Activated CD4-positive, alpha-beta T cell treated with anti-CD3 and anti-CD28 coated beads, Interleukin-10, Interleukin-2, amounts not matched to agents 100 ng/mL and 50 ng/mL, durations not matched to agents 16 hours and 8 hours (primary cell): ENCODE measurements at regions not wholly inside any gene's neighbourhood (a gene's known extent, or its start where the extent isn't known, plus 50 kb on each side); places are given as distances from the start of the nearest gene placed in this dataset.

Source experiments
- DNase-seq: peaks from one replicate; pipeline ENCODE4 v3.0.0-alpha.2; 2020

DNA sequence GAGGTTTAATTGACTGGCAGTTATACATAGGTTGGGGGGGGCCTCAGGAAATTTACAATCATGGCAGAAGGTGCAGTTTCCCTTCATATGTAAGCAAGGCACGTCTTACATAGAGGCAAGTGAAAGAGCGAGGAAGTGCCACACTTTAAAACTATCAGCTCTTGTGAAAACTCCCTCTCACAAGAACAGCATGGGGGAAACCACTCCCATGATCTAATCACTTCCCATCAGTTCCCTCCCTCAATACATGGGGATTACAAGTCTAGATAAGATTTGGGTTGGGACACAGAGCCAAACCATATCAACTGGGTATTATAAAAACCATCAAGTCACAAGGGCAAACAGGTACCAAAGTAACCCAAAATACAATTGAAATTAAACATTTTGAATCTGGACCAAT, 182.0 kb upstream of the FAT4 start:
- DNase-seq: no peak

DNA sequence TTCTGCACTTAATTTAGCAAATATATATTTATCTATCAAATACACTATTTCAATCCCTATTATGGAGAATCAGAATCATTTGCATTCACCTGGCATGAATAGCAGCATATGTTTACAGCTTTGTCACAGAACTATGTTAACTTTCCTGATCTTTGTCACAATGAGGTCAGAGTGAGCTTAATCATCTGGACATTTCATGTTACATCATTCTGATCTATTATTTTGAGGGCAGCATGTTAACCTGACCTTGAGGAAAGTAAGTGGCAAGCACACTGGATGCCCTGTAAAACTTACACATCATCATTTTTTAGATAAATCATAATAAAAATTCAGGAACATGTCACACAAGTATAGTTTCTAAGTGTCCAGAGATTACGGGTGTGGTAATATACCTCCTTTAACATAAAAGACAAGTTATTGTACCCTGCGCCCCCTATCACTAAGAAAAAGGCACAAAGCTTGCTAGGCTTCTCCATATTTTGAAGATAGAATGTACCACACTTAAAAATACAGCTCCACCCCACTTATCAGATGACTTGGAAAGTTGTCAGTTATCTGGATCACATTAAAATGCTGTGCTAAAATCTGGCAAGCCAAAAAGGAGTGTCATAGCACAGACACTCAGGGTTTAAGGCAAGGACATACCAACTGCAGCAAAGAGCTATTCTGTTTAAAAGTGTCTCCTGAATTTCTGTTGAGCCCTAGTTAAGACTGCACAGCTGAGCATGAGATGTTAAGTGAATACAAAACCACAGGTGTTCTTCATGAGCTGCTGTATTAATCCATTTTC, 182.7 kb upstream of the FAT4 start:
- DNase-seq: no peak

DNA sequence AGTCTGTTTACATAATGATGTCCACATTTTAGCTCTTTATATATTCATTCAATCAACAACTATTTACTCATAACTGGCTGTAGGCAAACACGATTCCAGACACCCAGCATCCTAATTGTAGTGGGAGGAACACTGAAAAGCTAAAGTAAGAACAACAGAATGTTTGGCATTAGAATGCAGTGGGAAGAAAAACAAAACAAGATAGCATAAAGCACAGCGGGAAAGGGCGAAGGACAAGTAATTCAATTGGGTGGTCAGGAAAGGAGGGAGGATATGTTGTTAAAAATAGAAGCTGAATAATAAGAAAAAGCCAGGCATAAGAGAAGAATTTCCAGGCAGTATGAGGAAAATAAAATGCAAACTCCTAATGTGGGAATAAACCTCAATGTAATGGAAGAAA, 189.5 kb upstream of the FAT4 start:
- DNase-seq: no peak

DNA sequence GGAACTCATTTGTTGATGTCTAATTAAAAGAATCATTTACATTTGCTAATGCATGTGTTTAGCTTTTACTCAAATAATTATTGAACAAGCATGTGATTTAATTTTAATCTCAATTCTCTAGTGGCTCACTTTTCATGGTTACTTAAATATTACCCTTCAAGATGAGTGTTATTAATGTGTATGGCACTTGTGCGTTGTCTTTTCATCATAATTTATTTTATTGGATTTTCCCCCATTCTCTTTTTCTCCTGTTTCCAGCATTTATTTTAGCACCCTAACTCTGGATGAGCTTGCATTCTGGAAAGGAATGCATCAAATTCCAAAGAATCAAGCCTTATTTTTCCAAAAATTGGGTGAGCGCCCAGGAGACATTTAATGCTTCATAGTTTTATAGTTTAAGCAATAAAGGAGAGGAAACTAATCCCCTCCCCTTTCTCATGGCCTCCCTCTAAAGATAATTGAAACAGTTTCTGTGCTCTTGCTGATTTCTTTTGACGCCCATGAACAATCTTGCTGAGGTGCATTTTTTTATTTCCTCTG, 191.1 kb upstream of the FAT4 start:
- DNase-seq: no peak

DNA sequence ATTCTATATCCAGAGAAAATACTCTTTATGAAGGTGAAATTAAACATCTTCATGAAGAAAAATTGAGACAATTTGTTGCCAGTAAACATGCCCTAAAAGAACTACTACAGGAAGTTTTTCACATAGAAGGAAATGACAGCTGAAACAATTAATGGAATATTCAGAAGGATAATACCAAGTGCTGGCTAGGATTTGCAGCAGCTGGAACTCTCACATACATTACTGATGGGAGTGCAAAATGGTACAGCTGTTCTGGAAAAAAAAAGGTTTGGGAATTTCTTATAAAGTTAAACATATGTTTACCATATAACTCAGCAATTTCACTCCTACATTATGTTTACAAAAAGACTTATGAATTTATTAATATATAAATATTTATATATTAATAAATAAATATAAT, 193.2 kb upstream of the FAT4 start:
- DNase-seq: no peak

DNA sequence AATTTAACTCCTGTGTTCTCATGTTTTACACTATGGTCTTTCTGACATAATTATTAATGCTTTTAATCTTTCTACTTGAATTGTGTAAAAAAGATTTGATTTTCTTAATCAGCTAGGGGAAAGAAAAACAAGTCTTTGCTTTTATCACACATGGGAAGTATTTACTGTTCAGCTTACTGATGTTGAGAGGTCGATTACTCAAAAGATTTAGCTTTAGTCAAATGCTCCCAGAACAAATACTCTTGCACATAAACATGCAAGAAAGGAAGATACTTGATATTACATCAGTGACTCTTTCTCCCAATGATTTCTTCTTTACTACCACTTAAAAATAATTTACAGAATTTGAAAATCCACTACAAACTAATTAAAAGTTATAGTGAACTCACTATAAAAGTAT, 198.3 kb upstream of the FAT4 start:
- DNase-seq: no peak

DNA sequence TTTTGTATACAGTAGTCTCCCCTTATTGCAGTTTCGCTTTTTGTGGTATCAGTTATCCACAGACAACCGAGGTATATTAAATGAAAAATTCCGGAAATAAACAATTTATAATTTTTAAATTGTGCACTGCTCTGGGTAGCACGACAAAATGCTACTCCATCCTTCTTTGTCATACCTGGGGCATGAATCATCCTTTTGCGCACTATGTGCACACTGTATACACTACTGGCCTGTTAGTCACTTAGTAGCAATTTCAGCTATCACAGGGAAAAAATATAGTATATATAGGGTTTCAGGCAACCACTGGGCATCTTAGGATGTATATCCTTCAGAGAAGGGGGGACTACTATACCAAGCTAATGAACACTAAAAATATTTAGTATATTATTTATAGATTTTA, 198.8 kb upstream of the FAT4 start:
- no peak for DNase-seq

DNA sequence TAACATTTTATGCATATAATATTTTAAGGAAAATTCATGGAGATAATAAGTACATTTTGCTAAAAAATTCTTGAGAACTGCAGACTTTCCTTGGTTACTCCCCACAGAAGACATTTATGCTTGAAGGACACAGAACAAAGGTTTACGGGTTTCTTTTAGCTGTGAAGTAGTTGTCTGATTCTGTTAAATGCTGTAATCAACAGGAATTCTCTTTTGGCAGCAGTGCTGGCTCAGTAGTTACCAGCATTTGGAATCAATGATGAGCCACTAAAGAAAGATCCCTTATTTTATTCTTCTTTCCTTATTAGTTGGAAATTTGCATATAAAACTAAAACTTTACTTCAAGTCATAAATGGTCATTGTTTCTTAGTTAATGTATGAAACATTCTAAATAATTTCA, 199.3 kb upstream of the FAT4 start:
- DNase-seq: no peak

DNA sequence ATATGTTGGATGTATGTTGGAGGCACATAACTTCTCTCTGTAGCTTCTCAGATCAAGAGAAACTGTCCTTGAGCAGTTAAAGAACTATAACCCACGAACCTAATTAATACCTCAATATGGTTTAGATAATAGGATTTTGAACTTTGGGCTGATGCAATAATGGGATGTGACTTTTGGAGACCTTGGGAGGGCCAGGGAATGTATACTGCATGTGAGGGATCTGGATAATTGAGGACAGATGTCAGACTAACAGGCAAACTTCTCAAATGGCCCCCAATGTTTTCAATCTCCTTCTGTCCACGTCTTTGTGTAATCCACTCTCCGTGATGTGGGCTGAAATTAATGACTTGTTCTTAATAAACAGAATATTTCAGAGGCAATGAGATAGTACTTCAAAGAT, 202.2 kb upstream of the FAT4 start:
- DNase-seq: no peak

DNA sequence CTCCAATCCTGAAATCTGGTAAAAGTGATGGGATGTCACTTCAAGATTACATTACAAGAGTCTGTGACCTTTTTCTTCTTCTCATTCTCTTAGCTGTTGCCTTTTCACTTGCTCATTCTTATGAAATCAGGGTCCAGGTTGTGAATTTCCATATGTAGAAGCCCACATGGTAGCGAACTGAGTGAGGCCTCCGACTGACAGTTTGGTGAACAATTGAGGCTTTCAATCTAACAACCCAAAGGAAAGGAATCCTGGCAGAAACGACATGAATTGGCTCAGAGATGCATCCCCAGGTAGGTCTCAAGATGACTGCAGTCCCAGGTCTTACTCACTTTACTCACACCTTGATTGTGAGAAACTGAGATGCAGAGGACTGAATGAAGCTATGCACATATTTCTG, 203.4 kb upstream of the FAT4 start:
- no peak for DNase-seq

DNA sequence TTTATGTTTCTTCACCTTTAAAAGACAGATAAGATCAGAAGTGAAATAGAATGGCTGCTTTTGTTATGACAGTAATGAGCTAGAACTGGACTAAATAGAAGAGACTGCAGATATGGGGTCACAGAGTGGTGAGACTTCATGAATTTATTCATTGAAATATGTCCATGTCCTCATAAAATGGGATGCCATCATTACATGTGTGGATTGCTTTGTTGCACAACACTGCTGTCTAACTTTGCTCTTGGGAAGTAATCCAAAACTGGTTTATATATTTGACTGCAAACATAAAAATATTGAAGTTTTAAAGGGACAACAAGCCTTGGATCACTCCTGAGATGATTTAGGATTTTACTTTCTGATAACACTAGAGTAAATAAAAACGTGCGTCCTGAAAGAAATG, 209.2 kb upstream of the FAT4 start:
- DNase-seq: no peak

DNA sequence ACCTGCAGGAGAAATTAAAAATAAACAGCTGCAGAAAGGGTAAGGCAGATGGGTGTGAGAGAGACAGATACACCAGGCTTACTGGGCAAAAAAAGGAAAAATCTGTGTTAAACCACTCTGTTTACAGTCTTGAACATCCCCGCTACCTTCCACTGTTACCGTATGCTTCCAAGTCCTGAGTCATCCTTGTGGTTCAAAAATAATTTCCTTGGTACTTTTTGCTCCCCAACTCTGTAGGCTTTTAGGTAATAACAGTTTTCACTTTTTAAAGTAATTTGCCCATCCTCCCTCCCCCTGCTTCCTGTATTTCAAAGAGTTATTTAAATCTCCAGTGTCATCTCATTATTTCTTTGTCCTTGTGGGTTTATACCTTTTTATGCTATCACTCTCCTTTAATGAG, 210.1 kb upstream of the FAT4 start:
- no peak for DNase-seq

DNA sequence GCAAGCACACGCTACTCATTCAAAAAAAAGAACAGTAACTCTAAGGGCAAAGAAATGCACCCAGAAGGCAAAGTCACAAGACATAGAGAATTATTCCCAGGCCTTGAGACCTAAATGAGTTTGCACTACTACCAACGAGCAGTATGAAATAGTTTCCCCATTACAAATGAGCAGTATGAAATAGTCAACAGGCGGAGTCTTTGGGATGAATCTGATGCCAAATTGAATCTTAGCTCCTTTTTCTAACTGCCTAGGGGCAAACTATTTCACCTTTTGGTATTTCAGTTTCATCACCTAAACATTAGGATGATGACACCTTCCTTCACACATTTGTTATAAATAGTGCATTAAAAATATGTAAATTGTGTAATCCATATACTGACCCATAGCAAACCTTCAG, 213.0 kb upstream of the FAT4 start:
- DNase-seq: no peak

DNA sequence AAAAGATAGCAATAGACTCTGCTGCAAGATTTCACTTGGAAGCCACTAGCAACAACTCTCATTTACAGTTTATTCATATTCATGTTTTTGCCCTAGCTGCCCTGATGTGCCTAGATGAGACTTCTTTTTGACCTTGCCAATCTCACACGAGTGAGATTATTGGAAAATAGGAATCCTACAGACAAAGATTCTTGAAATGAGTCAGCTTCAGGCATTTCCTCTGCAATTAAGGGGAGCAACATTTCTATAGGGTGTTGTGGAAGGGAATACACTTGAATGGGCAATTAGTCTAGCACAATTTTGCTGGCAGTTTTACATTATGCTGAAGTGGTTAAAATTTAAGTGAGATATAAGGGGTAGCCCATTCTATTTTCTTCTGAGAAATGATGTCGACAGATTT, 217.0 kb upstream of the FAT4 start:
- no peak for DNase-seq

DNA sequence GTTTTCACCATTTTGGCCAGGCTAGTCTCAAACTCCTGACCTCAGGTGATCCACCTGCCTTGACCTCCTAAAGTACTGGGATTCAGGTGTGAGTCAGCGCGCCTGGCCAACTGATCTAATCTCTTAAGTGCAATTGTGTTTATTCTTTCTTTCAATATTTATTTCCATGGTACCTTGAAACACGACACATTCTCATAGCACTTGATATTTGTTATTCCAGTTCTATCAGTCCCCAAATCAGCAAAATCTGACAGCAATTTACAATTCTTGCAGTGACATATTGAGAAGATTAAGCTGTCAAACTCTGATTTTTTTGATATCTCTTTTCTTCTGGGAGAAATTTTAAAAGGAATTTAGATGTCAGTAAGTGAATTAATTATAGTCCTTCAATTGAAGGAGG, 218.1 kb upstream of the FAT4 start:
- DNase-seq: no peak

DNA sequence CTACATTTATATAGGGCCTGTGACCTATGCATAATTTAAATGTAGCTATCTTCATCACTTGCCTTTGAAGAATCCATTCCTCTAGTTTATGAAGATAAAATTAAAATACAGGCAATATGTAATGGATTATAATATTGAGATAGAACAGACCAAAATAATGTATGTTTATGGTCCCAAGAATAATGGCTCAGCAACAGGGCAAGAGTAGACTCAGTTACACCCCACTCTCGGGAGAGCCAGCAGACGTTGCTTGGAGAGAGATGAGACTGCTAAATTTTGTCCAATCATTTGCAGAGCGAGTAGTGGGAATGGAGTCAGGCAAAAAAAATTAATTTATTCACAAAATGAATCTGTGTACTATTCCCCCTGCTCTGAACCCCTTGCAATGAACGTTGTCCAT, 223.2 kb upstream of the FAT4 start:
- no peak for DNase-seq

DNA sequence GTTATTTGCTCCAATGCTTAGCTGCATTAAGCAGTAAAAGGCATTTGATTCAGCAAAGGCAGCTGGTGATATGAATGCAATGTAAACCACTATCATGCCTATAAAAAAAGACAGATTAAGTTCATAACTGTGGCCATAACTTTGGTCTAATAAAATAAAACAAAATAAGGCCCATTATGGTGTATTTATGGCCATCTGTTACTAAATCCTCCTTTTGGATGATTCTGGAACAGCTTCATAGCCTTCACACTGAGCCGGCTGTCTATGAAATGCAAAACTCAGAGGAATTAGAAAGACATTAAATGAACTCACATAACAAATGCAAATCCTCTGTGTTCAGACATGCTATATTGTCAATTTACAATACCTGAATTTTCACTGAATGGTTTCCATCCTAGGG, 223.7 kb upstream of the FAT4 start:
- DNase-seq: no peak

DNA sequence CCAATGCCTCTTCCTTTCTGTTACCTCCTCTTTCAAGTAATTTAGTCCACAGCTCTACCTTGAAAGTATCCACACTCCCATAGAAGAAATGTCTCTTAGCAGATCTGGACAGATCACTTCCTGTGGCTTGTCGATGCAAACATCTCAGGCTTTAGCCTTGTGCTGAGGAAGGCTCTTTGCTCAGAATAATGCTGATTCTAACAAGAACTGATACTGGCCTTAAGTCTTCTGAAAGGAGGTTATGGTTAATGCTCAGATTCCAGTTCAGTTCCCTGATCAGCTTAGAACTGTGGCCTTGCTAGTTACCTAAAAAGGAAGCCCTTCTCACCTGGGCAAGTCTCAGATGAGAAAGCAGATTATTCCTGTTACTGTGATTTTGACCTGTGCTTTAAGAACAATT, 230.1 kb upstream of the FAT4 start:
- DNase-seq: no peak

DNA sequence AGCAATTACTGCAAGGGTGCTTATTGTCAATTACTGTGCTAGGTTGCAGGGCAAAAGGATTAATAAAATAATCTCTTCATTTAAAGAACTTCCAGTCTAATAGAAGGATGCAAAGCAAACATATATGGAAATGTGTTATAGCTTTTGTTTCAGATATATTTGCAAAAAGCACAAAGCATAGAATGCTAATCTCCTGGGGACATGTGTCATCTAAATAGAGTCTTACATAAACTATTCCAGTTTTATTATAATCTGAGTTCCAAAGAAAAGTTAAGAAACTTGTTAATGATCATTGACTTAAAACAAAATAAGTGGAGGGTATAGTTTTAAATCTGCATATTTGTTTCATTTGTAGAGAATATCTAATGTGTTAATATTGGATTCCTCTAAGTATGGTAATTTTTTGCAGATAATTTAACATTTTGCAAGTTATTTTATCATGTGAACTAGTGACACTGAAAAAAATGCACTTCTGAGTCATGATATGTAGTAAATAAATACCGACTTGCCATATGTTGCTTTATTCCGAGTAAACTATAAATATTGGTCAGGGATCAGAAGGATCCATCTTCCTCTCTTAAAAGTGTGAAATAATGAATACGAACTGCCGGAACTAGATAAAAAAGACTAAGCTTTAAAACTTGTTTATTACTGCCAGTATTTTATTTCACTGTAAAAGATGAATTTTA, 231.9 kb upstream of the FAT4 start:
- DNase-seq: no peak

DNA sequence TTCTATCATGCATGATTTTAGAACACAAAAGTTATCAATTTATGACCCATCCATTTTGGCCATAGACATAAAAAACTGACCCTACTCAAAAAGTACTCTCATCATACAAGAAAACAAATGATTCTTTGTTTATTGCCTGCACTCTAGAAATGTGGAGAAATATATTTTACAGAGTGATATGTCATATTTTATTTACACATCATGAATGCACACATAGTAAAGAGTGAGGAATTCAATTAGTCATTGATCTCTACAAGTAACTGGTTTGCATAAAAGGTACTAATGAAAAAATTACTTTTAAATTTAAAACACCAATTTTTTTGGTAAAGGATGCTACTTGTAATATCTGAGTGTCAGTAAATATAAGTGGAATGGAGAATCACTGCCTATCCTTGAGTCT, 242.5 kb upstream of the FAT4 start:
- DNase-seq: no peak

DNA sequence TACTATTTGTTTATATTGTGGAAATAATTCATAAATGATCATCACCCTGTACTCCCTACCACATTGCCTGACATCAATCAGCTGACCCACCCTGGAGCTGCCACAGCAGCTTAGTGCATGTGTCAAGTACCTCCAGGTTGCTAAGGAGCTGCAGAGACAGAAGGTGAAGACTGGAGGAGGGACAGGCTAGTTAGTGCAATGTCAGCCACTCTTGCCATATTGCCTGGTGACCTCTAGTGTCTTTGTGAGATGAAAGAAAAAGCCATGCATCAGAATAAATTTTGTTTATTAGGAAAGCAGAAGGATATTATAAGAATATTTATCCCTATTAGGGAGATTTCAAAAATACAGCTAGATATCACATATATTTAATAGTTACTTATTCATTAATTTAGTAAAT, 243.9 kb upstream of the FAT4 start:
- DNase-seq: no peak

DNA sequence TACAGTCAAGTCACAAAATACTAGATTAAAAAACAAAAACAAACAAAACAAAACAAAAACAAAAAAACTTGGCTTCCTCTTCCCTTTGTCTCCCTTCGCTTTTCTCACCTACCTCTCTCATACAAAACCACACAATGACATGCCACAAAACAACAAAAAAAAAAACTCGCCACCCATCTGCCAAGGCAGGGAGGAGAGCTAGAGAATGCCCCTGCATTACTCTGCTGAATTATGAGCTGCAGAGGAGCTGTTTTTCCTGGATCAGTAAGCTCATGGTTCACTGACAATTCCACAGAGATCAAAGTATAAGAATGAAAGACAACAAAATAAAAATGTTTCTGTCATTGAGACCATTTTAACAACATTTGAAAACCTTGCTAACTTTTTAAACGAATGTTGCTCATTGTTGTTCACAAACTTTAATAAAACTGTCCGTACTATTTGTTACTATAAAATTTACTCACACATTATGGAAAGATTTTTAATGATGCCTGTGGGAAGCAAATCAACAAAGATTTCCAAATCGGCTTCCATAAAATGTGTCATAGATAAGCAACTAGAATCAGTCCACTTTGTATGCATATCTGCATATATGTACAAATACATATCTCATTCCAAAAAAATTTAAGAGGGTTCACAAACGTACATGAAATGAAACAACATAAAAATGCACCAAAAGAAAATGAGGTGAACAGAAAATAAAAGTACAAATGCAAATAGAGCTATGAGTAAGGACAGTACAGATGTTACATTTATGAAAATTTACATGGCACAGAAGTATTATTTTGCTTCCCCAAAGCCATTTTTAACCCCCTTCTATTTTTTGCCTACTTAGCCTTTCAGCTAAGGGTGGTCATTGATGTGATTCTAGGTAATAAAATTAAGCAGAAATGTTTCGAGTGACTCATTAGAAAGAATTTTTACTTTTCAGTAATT, 252.4 kb upstream of the FAT4 start:
- no peak for DNase-seq

DNA sequence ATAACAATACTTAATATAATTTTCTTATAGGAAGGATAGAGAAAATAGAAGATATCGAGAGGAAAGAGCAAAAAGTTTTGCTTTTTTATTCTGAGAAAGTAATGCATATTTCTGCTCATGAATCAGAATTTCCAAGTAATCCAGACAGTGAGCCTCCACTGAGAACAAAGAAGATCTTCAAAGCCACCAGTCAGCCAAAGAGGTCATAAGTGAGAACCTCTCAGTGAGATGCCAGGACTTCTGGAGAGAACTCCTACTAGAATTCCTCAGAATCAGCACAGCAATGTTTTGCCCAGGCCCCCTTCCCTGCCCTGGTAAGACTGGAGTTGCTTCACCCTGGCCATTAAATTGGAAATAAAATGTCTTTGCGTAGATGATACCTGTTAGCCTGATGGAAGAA, 254.4 kb upstream of the FAT4 start:
- DNase-seq: no peak

DNA sequence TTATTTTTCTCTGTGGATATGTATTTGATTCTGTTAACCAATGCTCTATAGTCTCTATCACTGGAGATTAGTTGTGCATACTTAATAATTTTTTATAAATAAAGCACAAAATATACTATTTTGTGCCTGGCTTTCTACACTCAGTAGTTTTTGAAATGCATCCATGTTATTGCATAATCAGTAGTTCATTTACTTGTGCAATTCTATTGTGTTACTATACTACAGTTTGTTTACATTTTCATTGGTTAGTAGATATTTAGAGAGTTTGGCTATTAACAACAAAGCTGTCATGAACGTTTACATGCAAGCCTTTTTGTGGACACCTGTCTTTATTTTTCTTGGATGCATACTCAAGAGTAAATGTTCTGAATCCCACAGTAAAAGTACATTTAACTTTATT, 265.0 kb upstream of the FAT4 start:
- DNase-seq: no peak
